ENCODE measurements at regions not wholly inside any gene's neighbourhood (a gene's known extent, or its start where the extent isn't known, plus 50 kb on each side); places are given as distances from the start of the nearest gene placed in this dataset.

DNA sequence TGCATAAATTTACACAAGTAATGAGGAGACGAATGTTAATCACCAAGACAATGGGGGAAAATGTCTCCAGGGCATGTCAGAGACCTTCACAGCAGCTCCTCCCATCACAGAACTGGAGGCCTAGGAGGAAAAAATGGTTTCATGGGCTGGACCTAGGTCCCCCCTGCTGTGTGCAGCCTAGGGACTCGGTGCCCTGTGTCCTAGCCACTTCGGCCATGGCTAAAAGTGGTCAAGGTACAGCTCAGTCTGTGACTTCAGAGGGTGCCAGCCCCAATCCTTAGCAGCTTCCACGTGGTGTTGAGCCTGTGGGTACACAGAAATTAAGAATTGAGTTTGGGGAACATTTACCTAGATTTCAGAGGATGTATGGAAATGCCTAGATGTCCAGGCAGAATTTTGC, 152.2 kb upstream of the KCNJ3 start:
- TF ChIP-seq SPI1 (IDR thresholded peaks at IDR 0.05; ENCODE audit: low read depth, low read length): no peak
- no peak for TF ChIP-seq POLR2A (IDR thresholded peaks at IDR 0.05; ENCODE audit: low read depth, low read length)
- no peak for TF ChIP-seq TAF1 (IDR thresholded peaks at IDR 0.05; ENCODE audit: low read depth, low read length)
- TF ChIP-seq POLR2AphosphoS5 (IDR thresholded peaks at IDR 0.05; ENCODE audit: low read depth, low read length): no peak

Measured in GM12891 (cell line).